Activated T-helper 2 cell treated with anti-CD3 and anti-CD28 coated beads, Interferon-gamma antibody, Interleukin-2, Interleukin-4, amounts not matched to agents 10 μg/mL and 5 μg/mL and 100 μg/mL, durations not matched to agents 14 hours and 24 hours and 36 hours (primary cell): ENCODE measurements at regions not wholly inside any gene's neighbourhood (a gene's known extent, or its start where the extent isn't known, plus 50 kb on each side); places are given as distances from the start of the nearest gene placed in this dataset.

Experiments
- DNase-seq: peaks from one replicate; pipeline ENCODE4 v3.0.0; 2021; ENCODE audit warnings: low spot score
- H3K27ac Mint-ChIP-seq: one replicate; pipeline ENCODE4 v1.8.0; 2021; ENCODE audit warnings: mixed read lengths
- H3K27me3 Mint-ChIP-seq: one replicate; pipeline ENCODE4 v1.8.0; 2021; ENCODE audit warnings: low read depth, mixed read lengths
- H3K36me3 Mint-ChIP-seq: one replicate; pipeline ENCODE4 v1.8.0; 2021; ENCODE audit warnings: low read depth, mixed read lengths
- H3K4me1 Mint-ChIP-seq: one replicate; pipeline ENCODE4 v1.8.0; 2021; ENCODE audit warnings: low read depth, mixed read lengths
- H3K4me3 Mint-ChIP-seq: one replicate; pipeline ENCODE4 v1.8.0; 2021; ENCODE audit warnings: low read depth, mild to moderate bottlenecking, moderate library complexity, mixed read lengths
- H3K9me3 Mint-ChIP-seq: one replicate; pipeline ENCODE4 v1.8.0; 2021; ENCODE audit warnings: mixed read lengths
- intact Hi-C: fragments of 100-400 bp; cut with micrococcal nuclease; formaldehyde crosslinking; loops from one replicate; pipeline ENCODE4 v1.15.1; 2023

- Mint-ChIP-seq H3K36me3 (no peaks in the 10 kb centered on the region), H3K4me1 (no peaks in the 10 kb centered on the region), H3K27ac (no peak overlapping the region), H3K4me3 (no peak overlapping the region), H3K27me3 (no peaks in the 10 kb centered on the region), H3K9me3 (no peaks in the 10 kb centered on the region)
- intact Hi-C loops: no loop called here
- no peak for DNase-seq
Observed at GRCh38 chrX:110557864-110558263, 199.2 kb downstream of the RTL9 start.

- no peak overlapping the region for H3K27ac Mint-ChIP-seq
- no peak for DNase-seq
- H3K36me3 Mint-ChIP-seq: no peaks in the 10 kb centered on the region
- H3K27me3 Mint-ChIP-seq: no peaks in the 10 kb centered on the region
- H3K4me3 Mint-ChIP-seq: no peak overlapping the region
- H3K4me1 Mint-ChIP-seq: no peaks in the 10 kb centered on the region
- intact Hi-C loops: no loop called here
- H3K9me3 Mint-ChIP-seq: no peaks in the 10 kb centered on the region
Observed at GRCh38 chrX:110558406-110558805, 199.8 kb downstream of the RTL9 start.

- no peaks in the 10 kb centered on the region for H3K36me3 Mint-ChIP-seq
- intact Hi-C loops: no loop called here
- no peak for DNase-seq
- no peak overlapping the region for H3K27ac Mint-ChIP-seq
- no peaks in the 10 kb centered on the region for H3K9me3 Mint-ChIP-seq
- no peaks in the 10 kb centered on the region for H3K4me1 Mint-ChIP-seq
- no peak overlapping the region for H3K4me3 Mint-ChIP-seq
- no peaks in the 10 kb centered on the region for H3K27me3 Mint-ChIP-seq
Observed at GRCh38 chrX:110561034-110561433, 202.4 kb downstream of the RTL9 start.

- no peaks in the 10 kb centered on the region for H3K27me3 Mint-ChIP-seq
Observed at GRCh38 chrX:110563282-110563681, 204.6 kb downstream of the RTL9 start.

GRCh38 chrX:110568441-110568840 is 209.8 kb downstream of the RTL9 start:
- Mint-ChIP-seq H3K4me1 (peaks cover 7% of the 10 kb centered on the region), H3K27ac (no peak overlapping the region), H3K4me3 (no peak overlapping the region), H3K36me3 (no peaks in the 10 kb centered on the region), H3K9me3 (no peaks in the 10 kb centered on the region), H3K27me3 (no peaks in the 10 kb centered on the region)
- intact Hi-C loops: no loop called here
- DNase-seq: no peak

More at GRCh38 chrX:110563282-110563681, 204.6 kb downstream of the RTL9 start:
- Mint-ChIP-seq H3K4me3 (no peak overlapping the region), H3K27ac (no peak overlapping the region), H3K36me3 (no peaks in the 10 kb centered on the region), H3K4me1 (no peaks in the 10 kb centered on the region), H3K9me3 (no peaks in the 10 kb centered on the region)
- intact Hi-C loops: no loop called here
- no peak for DNase-seq

- no peak for DNase-seq
- no peaks in the 10 kb centered on the region for H3K9me3 Mint-ChIP-seq
- peaks cover 7% of the 10 kb centered on the region for H3K4me1 Mint-ChIP-seq
- H3K4me3 Mint-ChIP-seq: no peak overlapping the region
- H3K27ac Mint-ChIP-seq: no peak overlapping the region
- intact Hi-C loops: no loop called here
- H3K36me3 Mint-ChIP-seq: no peaks in the 10 kb centered on the region
- no peaks in the 10 kb centered on the region for H3K27me3 Mint-ChIP-seq
Observed at GRCh38 chrX:110569506-110569905, 210.9 kb downstream of the RTL9 start.

GRCh38 chrX:110578270-110578669 is 217.3 kb downstream of the CHRDL1 start:
- Mint-ChIP-seq H3K27me3 (no peaks in the 10 kb centered on the region), H3K4me1 (no peaks in the 10 kb centered on the region), H3K4me3 (no peak overlapping the region), H3K36me3 (no peaks in the 10 kb centered on the region), H3K27ac (no peak overlapping the region), H3K9me3 (no peaks in the 10 kb centered on the region)
- intact Hi-C loops: no loop called here
- no peak for DNase-seq

- no peaks in the 10 kb centered on the region for H3K27me3 Mint-ChIP-seq
- no peaks in the 10 kb centered on the region for H3K9me3 Mint-ChIP-seq
- no peaks in the 10 kb centered on the region for H3K4me1 Mint-ChIP-seq
- intact Hi-C loops: no loop called here
- no peak overlapping the region for H3K27ac Mint-ChIP-seq
- H3K4me3 Mint-ChIP-seq: no peak overlapping the region
- DNase-seq: no peak
- no peaks in the 10 kb centered on the region for H3K36me3 Mint-ChIP-seq
Observed at GRCh38 chrX:110584083-110584482, 211.5 kb downstream of the CHRDL1 start.

- Mint-ChIP-seq H3K36me3 (no peaks in the 10 kb centered on the region), H3K4me1 (no peaks in the 10 kb centered on the region), H3K27ac (no peak overlapping the region), H3K9me3 (no peaks in the 10 kb centered on the region), H3K4me3 (no peak overlapping the region), H3K27me3 (no peaks in the 10 kb centered on the region)
- no peak for DNase-seq
- intact Hi-C loops: no loop called here
Observed at GRCh38 chrX:110588164-110588563, 207.5 kb downstream of the CHRDL1 start.

GRCh38 chrX:110588853-110589252 is 206.8 kb downstream of the CHRDL1 start:
- intact Hi-C loops: no loop called here
- Mint-ChIP-seq H3K4me3 (no peak overlapping the region), H3K36me3 (no peaks in the 10 kb centered on the region), H3K27me3 (no peaks in the 10 kb centered on the region), H3K27ac (no peak overlapping the region), H3K9me3 (no peaks in the 10 kb centered on the region), H3K4me1 (no peaks in the 10 kb centered on the region)
- DNase-seq: no peak

GRCh38 chrX:110600745-110601310 is 194.8 kb downstream of the CHRDL1 start:
- DNase-seq: no peak
- Mint-ChIP-seq H3K36me3 (no peaks in the 10 kb centered on the region), H3K27me3 (no peaks in the 10 kb centered on the region), H3K27ac (no peak overlapping the region), H3K4me1 (no peaks in the 10 kb centered on the region), H3K4me3 (no peak overlapping the region), H3K9me3 (peaks cover 6% of the 10 kb centered on the region)
- intact Hi-C loops: no loop called here

- H3K36me3 Mint-ChIP-seq: no peaks in the 10 kb centered on the region
- no peaks in the 10 kb centered on the region for H3K4me1 Mint-ChIP-seq
- DNase-seq: no peak
- no peak overlapping the region for H3K27ac Mint-ChIP-seq
- no peaks in the 10 kb centered on the region for H3K9me3 Mint-ChIP-seq
- H3K27me3 Mint-ChIP-seq: no peaks in the 10 kb centered on the region
- no peak overlapping the region for H3K4me3 Mint-ChIP-seq
- intact Hi-C loops: no loop called here
Observed at GRCh38 chrX:110614596-110614995, 181.0 kb downstream of the CHRDL1 start.
